ENCODE measurements at regions not wholly inside any gene's neighbourhood (a gene's known extent, or its start where the extent isn't known, plus 50 kb on each side); places are given as distances from the start of the nearest gene placed in this dataset.

DNA sequence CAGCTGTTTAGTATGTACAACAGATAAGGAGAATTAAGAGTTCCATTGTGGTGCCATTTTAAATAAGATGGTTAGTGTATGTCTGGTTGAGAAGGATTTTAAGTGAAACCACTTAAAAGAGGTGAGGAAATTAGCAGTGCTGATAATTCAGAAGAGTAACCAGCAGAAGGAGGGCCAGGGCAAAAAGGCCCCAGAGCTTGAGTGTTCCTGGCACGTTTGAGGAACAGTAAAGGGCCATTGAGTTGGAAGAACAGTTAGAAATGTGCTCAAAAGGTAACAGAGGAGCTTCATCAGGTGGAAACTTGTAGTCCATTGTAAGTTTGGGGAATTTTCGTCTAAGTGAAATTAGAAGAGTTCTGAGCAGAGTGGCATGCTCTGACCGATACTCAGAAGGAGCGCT lies 606.2 kb upstream of the ZFP42 start:
- TF ChIP-seq CTCF (IDR thresholded peaks at IDR 0.05) (no peak), EZH2 (IDR thresholded peaks at IDR 0.05; ENCODE audit: borderline replicate concordance, insufficient read depth, low read depth, low read length, poor library complexity, severe bottlenecking) (no peak)

All from B cell (primary cell).